MM.1S (cell line): ENCODE measurements at regions not wholly inside any gene's neighbourhood (a gene's known extent, or its start where the extent isn't known, plus 50 kb on each side); places are given as distances from the start of the nearest gene placed in this dataset.

Experiments
- DNase-seq: peaks from one replicate; pipeline ENCODE4 v3.0.0-alpha.2; 2015
- H2AFZ ChIP-seq: fragments of 300-600 bp; sonication (generic); 2 replicates; pipeline ENCODE4 v1.6.0; 2016; ENCODE audit warnings: antibody characterized with exemption, low read length
- H3F3A ChIP-seq: fragments of 300-600 bp; sonication (generic); 2 replicates; pipeline ENCODE4 v1.6.1; 2016; ENCODE audit warnings: mild to moderate bottlenecking, antibody characterized with exemption, low read length, moderate library complexity, mixed read lengths; ENCODE audit not compliant: insufficient read depth
- H3K27ac ChIP-seq: fragments of 300-600 bp; sonication (generic); 2 replicates; pipeline ENCODE4 v1.5.1; 2016; ENCODE audit warnings: mild to moderate bottlenecking, low read length
- H3K27me3 ChIP-seq: fragments of 300-600 bp; sonication (generic); replicated peaks from 2 replicates; pipeline ENCODE4 v1.6.0; 2016; ENCODE audit warnings: low read length; ENCODE audit not compliant: insufficient read depth
- H3K36me3 ChIP-seq: fragments of 300-600 bp; sonication (generic); replicated peaks from 2 replicates; pipeline ENCODE4 v1.6.1; 2016; ENCODE audit warnings: mild to moderate bottlenecking, low read length, mixed read lengths; ENCODE audit not compliant: insufficient read depth
- H3K4me1 ChIP-seq: fragments of 300-600 bp; sonication (generic); 2 replicates; pipeline ENCODE4 v1.6.1; 2016; ENCODE audit warnings: low read length, mixed read lengths
- H3K4me2 ChIP-seq: fragments of 300-600 bp; sonication (generic); 2 replicates; pipeline ENCODE4 v1.6.0; 2016; ENCODE audit warnings: low read depth, low read length
- H3K4me3 ChIP-seq: fragments of 300-600 bp; sonication (generic); 2 replicates; pipeline ENCODE4 v1.5.1; 2016; ENCODE audit warnings: low read length, mixed read lengths
- H3K79me2 ChIP-seq: fragments of 300-600 bp; sonication (generic); 2 replicates; pipeline ENCODE4 v1.6.1; 2016; ENCODE audit warnings: mixed run types, low read length, mixed read lengths
- H3K9ac ChIP-seq: fragments of 300-600 bp; sonication (generic); 2 replicates; pipeline ENCODE4 v1.6.1; 2016; ENCODE audit warnings: low read length, mixed read lengths
- H3K9me2 ChIP-seq: fragments of 300-600 bp; sonication (generic); replicated peaks from 2 replicates; pipeline ENCODE4 v1.6.1; 2016; ENCODE audit warnings: mild to moderate bottlenecking, low read length, mixed read lengths; ENCODE audit not compliant: insufficient read depth
- H3K9me3 ChIP-seq: fragments of 300-600 bp; sonication (generic); replicated peaks from 2 replicates; pipeline ENCODE4 v1.6.1; 2016; ENCODE audit warnings: mild to moderate bottlenecking, low read length, mixed read lengths; ENCODE audit not compliant: insufficient read depth
- H4K20me1 ChIP-seq: fragments of 300-600 bp; sonication (generic); 2 replicates; pipeline ENCODE4 v1.6.1; 2016; ENCODE audit warnings: mild to moderate bottlenecking, low read length, moderate library complexity, mixed read lengths; ENCODE audit not compliant: insufficient read depth
- CTCF ChIP-seq: fragments of 300-600 bp; sonication (generic); IDR thresholded peaks from 2 replicates; pipeline ENCODE4 v1.5.1; 2016; ENCODE audit warnings: antibody characterized with exemption, low read length, mixed read lengths
- EZH2 ChIP-seq: fragments of 300-600 bp; sonication (generic); optimal IDR thresholded peaks from 2 replicates; pipeline ENCODE3; 2017; ENCODE audit warnings: low read depth, mild to moderate bottlenecking, antibody characterized with exemption, low read length, mixed read lengths
- EZH2phosphoT487 ChIP-seq: fragments of 300-600 bp; sonication (generic); IDR thresholded peaks from 2 replicates; pipeline ENCODE4 v1.6.1; 2018; ENCODE audit warnings: antibody characterized with exemption, low read length

GRCh38 chr9:2480255-2480837, 141.2 kb upstream of the VLDLR start:
- H3K27me3 ChIP-seq, result no peaks in the 10 kb centered on the region
- H2AFZ ChIP-seq, result no peak overlapping the region
- no peak overlapping the region for H3K4me3 ChIP-seq
- no peaks in the 10 kb centered on the region for H3K4me1 ChIP-seq
- no peaks in the 10 kb centered on the region for H3K9me3 ChIP-seq
- no peaks in the 10 kb centered on the region for H3K36me3 ChIP-seq
- TF ChIP-seq EZH2phosphoT487 (no peak), CTCF (no peak), EZH2 (no peak)
- no peaks in the 10 kb centered on the region for H3K9me2 ChIP-seq
- H4K20me1 ChIP-seq, result no peaks in the 10 kb centered on the region
- no peak overlapping the region for H3K4me2 ChIP-seq
- DNase-seq, result no peak
- H3K27ac ChIP-seq, result no peak overlapping the region
- H3K79me2 ChIP-seq, result no peaks in the 10 kb centered on the region
- no peak overlapping the region for H3K9ac ChIP-seq
- no peaks in the 10 kb centered on the region for H3F3A ChIP-seq

GRCh38 chr9:2481216-2481615, 140.4 kb upstream of the VLDLR start:
- Histone ChIP-seq H3K79me2 (no peaks in the 10 kb centered on the region), H3K36me3 (no peaks in the 10 kb centered on the region), H3K9me3 (no peaks in the 10 kb centered on the region), H3K4me2 (no peak overlapping the region), H3F3A (no peaks in the 10 kb centered on the region), H4K20me1 (no peaks in the 10 kb centered on the region), H3K27me3 (no peaks in the 10 kb centered on the region), H3K27ac (no peak overlapping the region), H3K9ac (no peak overlapping the region), H3K4me3 (no peak overlapping the region), H3K9me2 (no peaks in the 10 kb centered on the region), H2AFZ (no peak overlapping the region), H3K4me1 (no peaks in the 10 kb centered on the region)
- no peak for DNase-seq
- TF ChIP-seq CTCF, result no peak
- TF ChIP-seq EZH2, result no peak
- no peak for TF ChIP-seq EZH2phosphoT487

- H3K36me3 ChIP-seq, result no peaks in the 10 kb centered on the region
Measured at GRCh38 chr9:2486988-2487387, 134.6 kb upstream of the VLDLR start.

GRCh38 chr9:2489838-2490314, 131.7 kb upstream of the VLDLR start:
- Histone ChIP-seq H3F3A (no peaks in the 10 kb centered on the region), H3K27me3 (no peaks in the 10 kb centered on the region), H3K9me3 (no peaks in the 10 kb centered on the region), H3K4me3 (no peak overlapping the region), H3K9me2 (no peaks in the 10 kb centered on the region), H3K4me1 (no peaks in the 10 kb centered on the region), H3K4me2 (no peak overlapping the region), H3K36me3 (no peaks in the 10 kb centered on the region), H3K27ac (no peak overlapping the region), H3K9ac (no peak overlapping the region), H2AFZ (no peak overlapping the region), H4K20me1 (no peaks in the 10 kb centered on the region), H3K79me2 (no peaks in the 10 kb centered on the region)
- no peak for DNase-seq
- TF ChIP-seq CTCF (no peak), EZH2phosphoT487 (no peak), EZH2 (no peak)

More at GRCh38 chr9:2486988-2487387, 134.6 kb upstream of the VLDLR start:
- Histone ChIP-seq H4K20me1 (no peaks in the 10 kb centered on the region), H3K9ac (no peak overlapping the region), H3K4me2 (no peak overlapping the region), H3K4me3 (no peak overlapping the region), H2AFZ (no peak overlapping the region), H3K4me1 (no peaks in the 10 kb centered on the region), H3K27ac (no peak overlapping the region), H3K79me2 (no peaks in the 10 kb centered on the region), H3F3A (no peaks in the 10 kb centered on the region), H3K27me3 (no peaks in the 10 kb centered on the region), H3K9me3 (no peaks in the 10 kb centered on the region), H3K9me2 (no peaks in the 10 kb centered on the region)
- no peak for DNase-seq
- no peak for TF ChIP-seq EZH2phosphoT487
